GM12864 (cell line): ENCODE measurements at regions not wholly inside any gene's neighbourhood (a gene's known extent, or its start where the extent isn't known, plus 50 kb on each side); places are given as distances from the start of the nearest gene placed in this dataset.

Experiments used
- DNase-seq: peaks from one replicate; pipeline ENCODE4 v3.0.0-alpha.2; 2011; ENCODE audit warnings: low read depth
- H3K4me3 ChIP-seq: 2 replicates; pipeline ENCODE4 v1.5.1; 2011; ENCODE audit warnings: mild to moderate bottlenecking, low read depth, low read length, control low read depth
- CTCF ChIP-seq: IDR thresholded peaks from 2 replicates; pipeline ENCODE4 v1.5.1; 2011; ENCODE audit warnings: low read depth, mild to moderate bottlenecking, moderate library complexity, low read length, control low read depth, inconsistent platforms; ENCODE audit errors: missing control alignments

GRCh38 chr7:17194656-17195055 is 103.8 kb upstream of the AHR start:
- no peak for DNase-seq
- no peak for TF ChIP-seq CTCF
- no peak overlapping the region for H3K4me3 ChIP-seq

GRCh38 chr7:17195576-17195975 is 102.9 kb upstream of the AHR start:
- no peak for DNase-seq
- no peak overlapping the region for H3K4me3 ChIP-seq
- TF ChIP-seq CTCF = no peak

- no peak overlapping the region for H3K4me3 ChIP-seq
- no peak for DNase-seq
- no peak for TF ChIP-seq CTCF
Observed at GRCh38 chr7:17205910-17206309, 92.5 kb upstream of the AHR start.

- no peak for TF ChIP-seq CTCF
- no peak overlapping the region for H3K4me3 ChIP-seq
- no peak for DNase-seq
Observed at GRCh38 chr7:17206349-17206905, 92.0 kb upstream of the AHR start.

DNA sequence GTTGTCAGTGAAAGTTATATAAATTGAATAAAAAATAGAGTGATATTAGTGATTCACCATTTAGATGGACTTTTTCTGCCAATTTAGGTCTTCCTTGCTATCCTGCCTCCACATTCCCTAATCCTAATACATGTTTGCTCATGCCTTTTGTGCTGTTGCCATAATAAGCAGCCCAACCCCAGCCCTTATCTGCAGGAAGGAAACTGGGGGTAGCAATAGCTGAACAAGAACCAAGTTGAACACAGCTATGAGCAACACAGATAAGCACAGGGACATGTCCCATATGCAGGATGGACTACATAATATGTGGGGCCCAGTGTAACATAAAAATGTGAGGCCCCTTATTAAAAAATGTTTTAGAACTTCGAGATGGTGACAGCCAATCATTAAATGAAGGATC is 91.2 kb upstream of the AHR start:
- no peak for TF ChIP-seq CTCF
- no peak overlapping the region for H3K4me3 ChIP-seq
- no peak for DNase-seq

DNA sequence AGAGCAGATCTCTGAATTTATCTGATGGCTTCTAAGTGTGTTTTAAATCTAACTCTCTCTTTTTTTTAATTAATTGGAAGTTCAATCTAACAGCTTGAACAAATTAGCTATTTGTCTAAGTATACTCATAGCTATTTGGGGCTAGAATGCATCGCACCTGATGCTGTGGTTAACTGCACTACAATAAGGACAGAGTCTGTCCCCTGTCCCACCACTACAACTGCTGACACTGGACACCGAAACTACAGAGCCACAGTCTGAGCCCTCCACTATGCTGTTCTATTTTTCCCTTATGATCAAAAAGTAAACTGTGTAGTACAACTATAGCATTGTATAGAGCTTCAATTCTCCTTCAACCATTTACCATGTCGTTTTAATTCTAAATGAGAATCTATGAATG is 89.4 kb upstream of the AHR start:
- no peak overlapping the region for H3K4me3 ChIP-seq
- DNase-seq = no peak
- TF ChIP-seq CTCF = no peak

GRCh38 chr7:17211307-17211836 is 87.1 kb upstream of the AHR start:
- H3K4me3 ChIP-seq = no peak overlapping the region
- no peak for TF ChIP-seq CTCF

More at GRCh38 chr7:17211307-17211836, 87.1 kb upstream of the AHR start:
- no peak for DNase-seq
